GM21723 (cell line): ENCODE measurements at regions not wholly inside any gene's neighbourhood (a gene's known extent, or its start where the extent isn't known, plus 50 kb on each side); places are given as distances from the start of the nearest gene placed in this dataset.

Experiments used
- ATAC-seq: cut with Tn5 transposase; IDR thresholded peaks from one replicate; pipeline ENCODE4 v1.9.1; 2021; ENCODE audit warnings: mild to moderate bottlenecking, moderate library complexity; ENCODE audit not compliant: unreplicated experiment

DNA sequence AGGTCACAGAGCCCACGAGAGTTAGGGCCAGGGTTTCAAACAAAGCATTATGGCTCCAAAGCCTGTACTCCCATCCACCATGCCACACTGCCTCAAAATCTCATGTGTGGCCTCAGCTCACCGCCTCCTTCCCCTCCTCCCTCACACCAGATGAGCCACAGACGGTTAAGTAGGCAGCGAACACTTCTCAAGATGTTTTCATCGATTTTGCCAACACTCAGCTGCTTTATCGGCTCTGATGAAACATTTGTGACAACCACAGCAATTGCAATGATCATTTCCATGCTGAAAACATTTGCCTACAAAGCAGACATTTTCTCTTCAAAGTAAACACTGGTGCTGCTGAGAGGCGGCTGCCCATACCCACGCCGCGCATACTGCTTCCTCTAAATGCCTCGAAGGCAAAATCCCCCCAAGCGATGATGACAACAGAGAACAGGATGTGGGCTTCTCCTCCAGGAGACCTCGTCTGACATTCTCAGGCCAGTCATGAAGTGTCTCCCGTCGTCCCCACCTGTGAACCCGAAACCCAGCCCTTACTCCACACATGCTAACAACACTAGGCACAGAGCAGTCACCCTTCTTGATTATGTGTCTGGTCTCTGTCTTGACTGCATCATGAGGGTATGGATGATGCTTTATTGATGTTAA, 599.2 kb downstream of the SOX6 start:
- ATAC-seq: no peak

DNA sequence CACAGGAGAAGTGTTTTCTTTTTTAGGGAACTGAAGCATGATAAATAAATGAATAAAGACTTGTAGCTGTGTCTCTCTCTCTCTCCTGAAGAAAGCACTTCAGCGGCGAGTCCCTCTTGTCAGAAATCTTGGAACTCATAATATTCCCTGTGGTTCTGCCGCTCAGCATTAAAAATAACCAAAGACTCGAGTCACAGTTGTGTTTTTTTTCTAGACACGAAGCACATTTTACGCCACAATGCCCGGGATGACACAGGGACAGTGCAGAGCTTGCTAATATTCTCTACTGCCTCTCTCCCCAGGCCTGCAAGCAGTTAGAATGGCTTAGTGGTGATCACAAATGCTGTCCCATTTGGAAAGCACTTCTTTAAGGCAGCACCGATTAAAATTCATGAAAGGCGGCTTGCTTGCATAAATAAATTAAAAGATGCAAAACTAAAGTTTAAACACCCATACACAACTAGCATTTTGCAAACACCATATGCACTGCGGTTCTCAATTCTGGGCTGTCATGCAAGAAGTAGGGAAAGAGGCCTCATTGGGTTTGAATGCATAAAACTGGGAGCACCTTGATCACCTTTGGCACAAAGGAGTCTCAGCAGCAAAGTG, 597.4 kb downstream of the SOX6 start:
- no peak for ATAC-seq

DNA sequence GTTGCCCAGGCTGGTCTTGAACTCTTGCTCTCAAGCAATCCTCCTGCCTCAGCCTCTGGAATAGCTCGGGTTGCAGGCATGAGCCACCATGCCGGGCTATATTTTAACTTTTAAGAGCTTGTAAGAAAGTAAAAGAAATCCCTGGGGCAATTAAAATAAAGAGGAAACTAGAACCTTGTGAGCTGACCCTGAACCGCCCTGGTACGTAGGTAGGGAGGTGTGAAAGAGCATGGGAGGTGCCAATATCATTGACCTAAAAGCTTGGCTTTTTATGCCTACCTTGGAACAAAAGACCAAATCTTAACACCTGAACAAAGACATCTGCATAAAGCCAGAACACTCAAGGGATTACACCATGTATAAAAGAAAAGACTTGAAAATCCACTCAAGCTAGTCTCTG, 595.1 kb downstream of the SOX6 start:
- no peak for ATAC-seq

GRCh38 chr11:15764326-15764725, 592.0 kb downstream of the SOX6 start:
- ATAC-seq: no peak

DNA sequence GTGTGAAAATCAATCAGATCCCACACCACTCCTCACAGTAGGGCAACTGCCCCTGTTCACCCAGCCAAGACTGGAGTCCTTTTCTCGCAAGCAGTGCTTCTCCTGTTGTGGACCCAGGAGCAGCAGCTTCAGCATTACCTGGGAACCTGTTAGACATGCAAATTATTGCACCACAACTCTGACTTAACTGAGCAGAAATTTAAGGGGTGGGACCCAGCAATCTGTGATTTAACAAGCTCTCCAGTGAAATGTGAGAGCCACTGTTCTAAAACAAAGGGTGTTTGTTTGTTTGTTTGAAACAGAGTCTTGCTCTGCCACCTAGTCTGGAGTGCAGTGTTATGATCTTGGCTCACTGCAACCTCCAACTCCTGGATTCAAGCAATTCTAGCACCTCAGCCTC, 591.4 kb downstream of the SOX6 start:
- no peak for ATAC-seq

- ATAC-seq: no peak
These were observed 590.8 kb downstream of the SOX6 start for GRCh38 chr11:15765530-15765929.

- no peak for ATAC-seq
These were observed 588.0 kb downstream of the SOX6 start for GRCh38 chr11:15768321-15768720.

DNA sequence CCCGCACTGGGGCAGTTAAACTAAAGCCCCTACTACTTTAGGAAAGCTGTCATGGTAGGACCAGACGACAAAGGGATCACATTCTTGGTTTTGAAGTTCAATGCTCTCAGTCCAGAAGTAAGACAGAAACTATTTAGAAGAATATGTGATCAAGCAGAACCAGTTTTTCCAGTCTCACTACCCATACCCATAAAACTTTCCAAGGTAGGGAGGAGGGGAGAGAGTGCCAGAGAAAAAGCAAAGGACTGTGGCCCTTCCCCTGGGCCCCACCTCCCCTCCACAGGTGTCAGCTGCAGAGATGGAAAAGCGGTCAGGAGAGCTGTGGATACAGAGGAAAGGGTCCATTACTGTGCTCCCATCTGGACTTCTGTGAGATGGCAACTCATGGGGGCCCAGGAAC, 587.1 kb downstream of the SOX6 start:
- ATAC-seq: no peak

DNA sequence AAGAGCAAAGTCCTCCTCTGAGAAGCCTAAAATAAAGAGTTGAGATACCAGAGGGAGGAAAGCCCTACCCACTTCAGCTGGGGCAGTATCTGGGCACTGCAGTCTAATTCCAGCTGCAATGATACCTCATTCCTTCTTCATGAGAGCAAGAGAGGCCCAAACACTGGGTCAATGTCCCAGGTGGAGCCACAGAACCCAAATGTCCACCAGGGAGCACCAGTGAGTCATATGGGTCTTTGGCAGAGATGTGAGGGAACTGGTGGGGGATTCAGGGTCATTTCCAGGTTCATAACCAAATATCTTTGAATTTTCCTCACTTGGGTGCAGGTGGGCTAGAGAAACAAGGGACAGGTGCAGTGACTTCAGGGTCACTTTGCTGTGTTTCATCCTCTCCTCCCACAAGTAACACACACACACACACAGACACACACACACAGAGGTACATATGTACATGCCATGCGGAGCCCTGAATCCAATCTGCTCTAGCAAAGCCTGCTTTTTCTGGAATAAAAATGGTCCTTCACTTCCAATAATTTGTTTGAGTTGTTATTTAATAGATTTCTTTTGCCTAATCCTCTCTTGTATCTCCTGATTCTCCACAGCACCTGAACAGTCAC, 585.4 kb downstream of the SOX6 start:
- ATAC-seq: no peak

GRCh38 chr11:15772547-15772946, 583.8 kb downstream of the SOX6 start:
- ATAC-seq: no peak

DNA sequence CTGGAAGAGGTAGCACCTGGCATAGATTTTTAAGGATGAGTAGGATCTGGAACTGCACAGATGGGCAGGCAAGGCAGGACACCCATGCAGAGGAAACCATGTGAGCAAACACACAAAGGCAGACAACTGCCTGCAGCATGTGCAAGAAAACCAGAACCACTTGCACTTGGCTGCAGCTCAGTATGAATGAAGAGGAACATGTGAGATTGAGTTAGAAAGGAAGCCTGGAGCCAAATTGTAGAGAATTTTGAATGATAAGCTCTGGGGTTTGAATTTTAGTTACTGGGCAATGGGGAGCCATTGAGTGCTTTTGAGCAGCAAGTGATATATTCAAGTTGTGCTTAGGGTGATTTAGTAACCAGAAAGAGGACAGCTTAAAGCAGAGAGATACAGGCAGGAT, 583.4 kb downstream of the SOX6 start:
- no peak for ATAC-seq

DNA sequence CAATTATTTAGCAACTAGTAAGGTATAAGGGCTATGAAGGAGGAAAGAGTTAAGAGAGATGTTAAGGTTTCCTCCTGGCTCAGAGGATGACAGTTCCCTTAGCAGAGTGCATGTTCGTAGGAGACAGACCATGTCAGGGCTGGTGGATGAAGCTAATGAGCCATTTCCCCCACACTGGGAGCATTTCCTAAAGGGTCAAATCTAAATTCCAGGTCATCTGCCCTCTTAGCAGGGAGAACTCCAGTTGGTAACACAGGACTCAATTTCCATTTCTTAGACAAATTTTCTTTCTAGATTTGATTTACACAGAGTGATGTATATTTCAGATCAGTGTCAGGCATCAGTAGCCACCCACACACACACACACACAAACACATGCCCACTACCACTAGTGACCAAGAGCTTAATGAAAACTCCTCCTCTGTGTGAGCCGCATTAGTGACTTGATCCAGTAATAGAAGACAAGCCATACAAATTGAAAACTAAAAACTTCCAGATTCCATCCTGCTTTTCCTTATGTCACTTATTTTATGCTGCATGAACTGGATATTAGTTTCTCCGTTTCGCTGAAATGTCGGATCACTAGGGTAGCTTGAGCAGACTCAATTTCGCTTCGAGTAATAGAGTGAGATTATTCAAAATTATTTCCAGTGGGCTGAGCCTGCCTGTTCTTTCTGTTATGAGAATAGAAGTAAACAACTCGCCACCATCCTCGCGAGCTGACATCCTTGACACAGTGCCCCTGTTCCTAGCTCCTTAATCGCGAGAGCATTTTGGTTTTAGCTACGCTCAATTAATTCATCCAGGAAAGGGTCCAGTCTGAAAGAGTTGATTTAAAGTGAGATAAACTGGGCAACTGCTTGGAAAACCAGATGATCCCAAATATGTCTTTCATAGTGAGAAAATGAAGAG, 582.6 kb downstream of the SOX6 start:
- ATAC-seq: no peak

- no peak for ATAC-seq
These were observed 581.9 kb downstream of the SOX6 start for GRCh38 chr11:15774388-15774939.

- no peak for ATAC-seq
These were observed 581.3 kb downstream of the SOX6 start for GRCh38 chr11:15775015-15775541.

GRCh38 chr11:15775797-15776196, 580.5 kb downstream of the SOX6 start:
- ATAC-seq: no peak

- no peak for ATAC-seq
These were observed 580.0 kb downstream of the SOX6 start for GRCh38 chr11:15776366-15776765.

- no peak for ATAC-seq
These were observed 576.8 kb downstream of the SOX6 start for GRCh38 chr11:15779518-15779917.

DNA sequence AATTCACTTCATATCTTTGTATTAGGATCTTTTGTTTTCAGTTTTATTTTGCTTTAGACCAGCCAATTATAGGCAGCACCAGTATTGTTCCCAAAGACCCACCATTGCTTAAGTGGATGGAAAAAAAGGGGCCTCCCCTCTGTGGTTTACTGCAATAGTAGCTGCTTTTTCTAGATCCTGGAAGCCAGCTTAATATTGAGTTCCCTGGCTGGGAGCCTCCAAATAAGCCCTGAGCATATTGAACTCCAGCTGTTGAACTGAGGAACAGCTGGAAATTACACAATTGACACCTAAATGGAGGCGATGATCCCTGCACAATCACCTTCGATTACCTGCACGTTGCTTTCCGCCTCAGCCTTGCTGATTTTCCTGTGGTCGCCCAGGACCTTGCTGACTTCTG, 576.0 kb downstream of the SOX6 start:
- no peak for ATAC-seq

DNA sequence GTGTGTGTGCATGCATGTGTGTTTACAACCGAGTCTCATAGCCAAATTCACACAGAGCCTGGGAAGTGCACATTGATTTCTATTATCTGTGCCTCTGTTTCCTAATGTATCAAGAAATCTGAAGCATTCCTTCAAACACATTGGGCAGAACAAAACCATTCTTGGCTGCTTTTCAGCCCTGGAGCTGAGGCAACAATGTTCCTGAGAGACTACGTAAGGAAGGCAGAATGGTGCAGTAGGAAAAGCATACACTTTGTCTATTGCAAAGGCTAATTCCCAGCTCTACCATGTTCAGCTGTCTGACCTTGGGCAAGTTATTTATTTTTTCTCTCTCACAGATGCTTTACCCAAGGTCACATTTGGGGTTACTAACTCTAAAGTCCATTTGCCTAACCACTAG, 575.5 kb downstream of the SOX6 start:
- ATAC-seq: no peak

DNA sequence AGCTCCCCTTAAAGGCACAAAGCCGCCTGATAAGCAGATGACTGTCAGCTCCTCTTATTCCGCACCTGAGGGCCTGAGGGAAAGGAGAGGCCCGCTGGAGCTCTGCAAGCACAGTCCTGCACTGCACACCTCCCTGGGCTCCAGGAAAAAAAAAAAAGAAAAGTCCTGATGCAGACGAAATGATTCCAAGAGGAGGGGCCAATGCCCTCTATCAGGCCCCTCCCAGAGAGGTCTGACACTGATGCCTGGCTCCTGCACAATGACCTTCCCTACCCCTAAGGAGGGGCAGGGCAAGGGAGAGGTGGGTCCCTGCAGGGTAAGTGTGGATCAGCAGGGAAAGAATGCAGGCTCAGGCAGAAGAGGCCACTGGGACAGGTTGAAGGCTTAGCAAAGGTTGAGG, 572.7 kb downstream of the SOX6 start:
- no peak for ATAC-seq
